HG02885 (cell line): ENCODE measurements at regions not wholly inside any gene's neighbourhood (a gene's known extent, or its start where the extent isn't known, plus 50 kb on each side); places are given as distances from the start of the nearest gene placed in this dataset.

Experiments used
- ATAC-seq: cut with Tn5 transposase; IDR thresholded peaks from one replicate; pipeline ENCODE4 v1.9.1; 2021; ENCODE audit warnings: mild to moderate bottlenecking; ENCODE audit not compliant: unreplicated experiment, poor library complexity

GRCh38 chr18:22606563-22607283 lies 189.0 kb upstream of the CTAGE1 start:
- ATAC-seq = no peak

- ATAC-seq = no peak
Measured at GRCh38 chr18:22607284-22607635, 189.5 kb upstream of the CTAGE1 start.

GRCh38 chr18:22608847-22609246 lies 191.1 kb upstream of the CTAGE1 start:
- no peak for ATAC-seq

- no peak for ATAC-seq
Measured at GRCh38 chr18:22609642-22610041, 191.9 kb upstream of the CTAGE1 start.

GRCh38 chr18:22613058-22613690 lies 195.5 kb upstream of the CTAGE1 start:
- no peak for ATAC-seq

- no peak for ATAC-seq
Measured at GRCh38 chr18:22613788-22614187, 196.1 kb upstream of the CTAGE1 start.

- ATAC-seq = no peak
Measured at GRCh38 chr18:22623513-22623912, 205.8 kb upstream of the CTAGE1 start.

- ATAC-seq = no peak
Measured at GRCh38 chr18:22624176-22624575, 206.5 kb upstream of the CTAGE1 start.

- no peak for ATAC-seq
Measured at GRCh38 chr18:22625406-22625805, 207.7 kb upstream of the CTAGE1 start.

GRCh38 chr18:22626771-22627170 lies 209.1 kb upstream of the CTAGE1 start:
- ATAC-seq = no peak

GRCh38 chr18:22627506-22627905 lies 209.8 kb upstream of the CTAGE1 start:
- ATAC-seq = no peak

- ATAC-seq = no peak
Measured at GRCh38 chr18:22628795-22629510, 211.2 kb upstream of the CTAGE1 start.

GRCh38 chr18:22630980-22631379 lies 213.3 kb upstream of the CTAGE1 start:
- ATAC-seq = no peak

GRCh38 chr18:22632191-22632590 lies 214.5 kb upstream of the CTAGE1 start:
- ATAC-seq = no peak

GRCh38 chr18:22634464-22634863 lies 216.7 kb upstream of the CTAGE1 start:
- ATAC-seq = no peak

GRCh38 chr18:22637787-22638186 lies 220.1 kb upstream of the CTAGE1 start:
- ATAC-seq = no peak

GRCh38 chr18:22639026-22639463 lies 221.3 kb upstream of the CTAGE1 start:
- no peak for ATAC-seq

- no peak for ATAC-seq
Measured at GRCh38 chr18:22639561-22639960, 221.8 kb upstream of the CTAGE1 start.

GRCh38 chr18:22640281-22640842 lies 222.6 kb upstream of the CTAGE1 start:
- ATAC-seq = no peak

- no peak for ATAC-seq
Measured at GRCh38 chr18:22641958-22642357, 224.2 kb upstream of the CTAGE1 start.

- ATAC-seq = no peak
Measured at GRCh38 chr18:22643731-22644130, 226.0 kb upstream of the CTAGE1 start.
